Neural cell (in vitro differentiated cells): ENCODE measurements at regions not wholly inside any gene's neighbourhood (a gene's known extent, or its start where the extent isn't known, plus 50 kb on each side); places are given as distances from the start of the nearest gene placed in this dataset.

Experiments
- EP300 ChIP-seq: fragments of 450-650 bp; conservative IDR thresholded peaks from 2 replicates; pipeline ENCODE4 v1.6.1; 2014; ENCODE audit warnings: antibody characterized with exemption, mild to moderate bottlenecking, moderate library complexity; ENCODE audit not compliant: poor library complexity, severe bottlenecking
- EZH2 ChIP-seq: fragments of 200-600, 300-800 bp; shearing (Covaris generic), sonication (generic); IDR thresholded peaks from 2 replicates; pipeline ENCODE4 v1.6.1; 2014; ENCODE audit warnings: antibody characterized with exemption, low read length, borderline replicate concordance, mild to moderate bottlenecking; ENCODE audit not compliant: insufficient read depth, poor library complexity, severe bottlenecking
- POLR2AphosphoS5 ChIP-seq: IDR thresholded peaks from 2 replicates; pipeline ENCODE4 v1.6.1; 2012
- SMC3 ChIP-seq: fragments of 450-650 bp; conservative IDR thresholded peaks from 2 replicates; pipeline ENCODE4 v1.6.1; 2014; ENCODE audit warnings: antibody characterized with exemption, mild to moderate bottlenecking, moderate library complexity; ENCODE audit not compliant: poor library complexity
- TAF1 ChIP-seq: IDR thresholded peaks from 2 replicates; pipeline ENCODE4 v1.6.1; 2012; ENCODE audit warnings: low read depth
- TF ChIP-seq, protein P1 (sequence below): fragments of 450-650 bp; IDR thresholded peaks from 2 replicates; pipeline ENCODE4 v1.5.1; 2014; ENCODE audit warnings: antibody characterized with exemption, mild to moderate bottlenecking, moderate library complexity; ENCODE audit not compliant: poor library complexity, severe bottlenecking

DNA sequence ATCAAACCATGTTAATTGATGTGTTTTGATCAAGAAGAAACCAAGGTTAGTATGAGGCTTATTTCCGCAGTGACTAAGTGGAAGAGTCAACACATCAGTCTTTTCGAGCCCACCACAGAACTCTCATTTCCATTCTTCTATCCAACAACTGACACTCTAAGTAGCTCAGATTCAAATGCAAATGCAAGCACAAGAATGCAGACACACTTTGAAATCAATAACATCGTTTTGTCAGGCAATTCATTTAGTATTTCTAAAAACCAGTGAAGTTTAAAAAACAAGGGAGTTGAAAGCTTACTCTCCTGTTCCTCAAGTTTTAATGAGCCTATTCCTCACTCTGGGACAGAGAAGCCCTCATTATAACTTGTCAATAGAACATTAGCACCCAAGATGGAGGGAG is 433.1 kb downstream of the ZIC3 start:
- TF ChIP-seq POLR2AphosphoS5 (no peak), SMC3 (no peak), TAF1 (no peak), EP300 (no peak), EZH2 (no peak)
- TF ChIP-seq, protein P1, sequence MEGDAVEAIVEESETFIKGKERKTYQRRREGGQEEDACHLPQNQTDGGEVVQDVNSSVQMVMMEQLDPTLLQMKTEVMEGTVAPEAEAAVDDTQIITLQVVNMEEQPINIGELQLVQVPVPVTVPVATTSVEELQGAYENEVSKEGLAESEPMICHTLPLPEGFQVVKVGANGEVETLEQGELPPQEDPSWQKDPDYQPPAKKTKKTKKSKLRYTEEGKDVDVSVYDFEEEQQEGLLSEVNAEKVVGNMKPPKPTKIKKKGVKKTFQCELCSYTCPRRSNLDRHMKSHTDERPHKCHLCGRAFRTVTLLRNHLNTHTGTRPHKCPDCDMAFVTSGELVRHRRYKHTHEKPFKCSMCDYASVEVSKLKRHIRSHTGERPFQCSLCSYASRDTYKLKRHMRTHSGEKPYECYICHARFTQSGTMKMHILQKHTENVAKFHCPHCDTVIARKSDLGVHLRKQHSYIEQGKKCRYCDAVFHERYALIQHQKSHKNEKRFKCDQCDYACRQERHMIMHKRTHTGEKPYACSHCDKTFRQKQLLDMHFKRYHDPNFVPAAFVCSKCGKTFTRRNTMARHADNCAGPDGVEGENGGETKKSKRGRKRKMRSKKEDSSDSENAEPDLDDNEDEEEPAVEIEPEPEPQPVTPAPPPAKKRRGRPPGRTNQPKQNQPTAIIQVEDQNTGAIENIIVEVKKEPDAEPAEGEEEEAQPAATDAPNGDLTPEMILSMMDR, result no peak
